ENCODE measurements at regions not wholly inside any gene's neighbourhood (a gene's known extent, or its start where the extent isn't known, plus 50 kb on each side); places are given as distances from the start of the nearest gene placed in this dataset.

DNA sequence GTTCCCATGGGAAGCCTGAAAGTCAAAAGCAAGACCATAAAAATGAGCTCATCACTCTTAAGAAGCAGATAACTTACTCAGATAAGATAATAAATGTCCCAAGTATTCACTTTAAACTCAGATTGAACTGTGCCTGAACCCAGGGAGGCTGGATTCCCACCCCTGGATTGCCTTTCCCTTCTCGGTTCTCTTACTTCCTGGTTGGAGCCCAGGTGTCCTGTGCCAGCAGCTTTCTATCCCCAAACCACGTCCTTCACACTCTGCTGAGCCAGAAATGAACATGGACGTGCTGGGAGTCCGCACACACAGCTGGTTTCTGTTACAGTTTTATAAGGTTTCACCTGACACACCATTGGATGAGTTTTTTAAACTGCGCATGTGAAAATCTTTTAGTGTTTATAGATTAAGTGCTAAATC, 636.2 kb upstream of the IGFBP3 start:
- H3K79me2 ChIP-seq (ENCODE audit: insufficient read depth, low read length): no peaks in the 10 kb centered on the region
- intact Hi-C loops (cut with micrococcal nuclease): no loop called here
- peak overlapping the region; percentile 88 for H2AFZ ChIP-seq (ENCODE audit: low read depth, low read length, poor library complexity, severe bottlenecking)
- no peak for TF ChIP-seq ZNF274 (IDR thresholded peaks at IDR 0.05; ENCODE audit: low read depth, low read length)
- TF ChIP-seq CBX3 (IDR thresholded peaks at IDR 0.05; ENCODE audit: low read depth): no peak
- TF ChIP-seq POLR2AphosphoS5 (IDR thresholded peaks at IDR 0.05; ENCODE audit: low read depth, low read length): no peak
- no peak for TF ChIP-seq EGR1 (IDR thresholded peaks at IDR 0.05; ENCODE audit: low read depth)
- TF ChIP-seq, protein P1, sequence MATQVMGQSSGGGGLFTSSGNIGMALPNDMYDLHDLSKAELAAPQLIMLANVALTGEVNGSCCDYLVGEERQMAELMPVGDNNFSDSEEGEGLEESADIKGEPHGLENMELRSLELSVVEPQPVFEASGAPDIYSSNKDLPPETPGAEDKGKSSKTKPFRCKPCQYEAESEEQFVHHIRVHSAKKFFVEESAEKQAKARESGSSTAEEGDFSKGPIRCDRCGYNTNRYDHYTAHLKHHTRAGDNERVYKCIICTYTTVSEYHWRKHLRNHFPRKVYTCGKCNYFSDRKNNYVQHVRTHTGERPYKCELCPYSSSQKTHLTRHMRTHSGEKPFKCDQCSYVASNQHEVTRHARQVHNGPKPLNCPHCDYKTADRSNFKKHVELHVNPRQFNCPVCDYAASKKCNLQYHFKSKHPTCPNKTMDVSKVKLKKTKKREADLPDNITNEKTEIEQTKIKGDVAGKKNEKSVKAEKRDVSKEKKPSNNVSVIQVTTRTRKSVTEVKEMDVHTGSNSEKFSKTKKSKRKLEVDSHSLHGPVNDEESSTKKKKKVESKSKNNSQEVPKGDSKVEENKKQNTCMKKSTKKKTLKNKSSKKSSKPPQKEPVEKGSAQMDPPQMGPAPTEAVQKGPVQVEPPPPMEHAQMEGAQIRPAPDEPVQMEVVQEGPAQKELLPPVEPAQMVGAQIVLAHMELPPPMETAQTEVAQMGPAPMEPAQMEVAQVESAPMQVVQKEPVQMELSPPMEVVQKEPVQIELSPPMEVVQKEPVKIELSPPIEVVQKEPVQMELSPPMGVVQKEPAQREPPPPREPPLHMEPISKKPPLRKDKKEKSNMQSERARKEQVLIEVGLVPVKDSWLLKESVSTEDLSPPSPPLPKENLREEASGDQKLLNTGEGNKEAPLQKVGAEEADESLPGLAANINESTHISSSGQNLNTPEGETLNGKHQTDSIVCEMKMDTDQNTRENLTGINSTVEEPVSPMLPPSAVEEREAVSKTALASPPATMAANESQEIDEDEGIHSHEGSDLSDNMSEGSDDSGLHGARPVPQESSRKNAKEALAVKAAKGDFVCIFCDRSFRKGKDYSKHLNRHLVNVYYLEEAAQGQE (IDR thresholded peaks at IDR 0.05; ENCODE audit: low read depth): no peak
- no peak for TF ChIP-seq EZH2phosphoT487 (IDR thresholded peaks at IDR 0.05; ENCODE audit: borderline replicate concordance)
- TF ChIP-seq FOSL1 (IDR thresholded peaks at IDR 0.05; ENCODE audit: low read depth): no peak
- no peak for TF ChIP-seq SIN3A (IDR thresholded peaks at IDR 0.05; ENCODE audit: low read depth)
- no peak for TF ChIP-seq ELF1 (IDR thresholded peaks at IDR 0.05; ENCODE audit: borderline replicate concordance, low read depth)
- no peak for TF ChIP-seq EZH2 (IDR thresholded peaks at IDR 0.05)
- TF ChIP-seq, protein P2, sequence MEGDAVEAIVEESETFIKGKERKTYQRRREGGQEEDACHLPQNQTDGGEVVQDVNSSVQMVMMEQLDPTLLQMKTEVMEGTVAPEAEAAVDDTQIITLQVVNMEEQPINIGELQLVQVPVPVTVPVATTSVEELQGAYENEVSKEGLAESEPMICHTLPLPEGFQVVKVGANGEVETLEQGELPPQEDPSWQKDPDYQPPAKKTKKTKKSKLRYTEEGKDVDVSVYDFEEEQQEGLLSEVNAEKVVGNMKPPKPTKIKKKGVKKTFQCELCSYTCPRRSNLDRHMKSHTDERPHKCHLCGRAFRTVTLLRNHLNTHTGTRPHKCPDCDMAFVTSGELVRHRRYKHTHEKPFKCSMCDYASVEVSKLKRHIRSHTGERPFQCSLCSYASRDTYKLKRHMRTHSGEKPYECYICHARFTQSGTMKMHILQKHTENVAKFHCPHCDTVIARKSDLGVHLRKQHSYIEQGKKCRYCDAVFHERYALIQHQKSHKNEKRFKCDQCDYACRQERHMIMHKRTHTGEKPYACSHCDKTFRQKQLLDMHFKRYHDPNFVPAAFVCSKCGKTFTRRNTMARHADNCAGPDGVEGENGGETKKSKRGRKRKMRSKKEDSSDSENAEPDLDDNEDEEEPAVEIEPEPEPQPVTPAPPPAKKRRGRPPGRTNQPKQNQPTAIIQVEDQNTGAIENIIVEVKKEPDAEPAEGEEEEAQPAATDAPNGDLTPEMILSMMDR (IDR thresholded peaks at IDR 0.05 in 2 of 3, conservative IDR thresholded peaks at IDR 0.05 in 1 of 3; ENCODE audit: borderline replicate concordance in 1 of 3, insufficient read depth in 1 of 3, low read depth in 2 of 3, low read length in 2 of 3): no peak
- TF ChIP-seq, protein P3, sequence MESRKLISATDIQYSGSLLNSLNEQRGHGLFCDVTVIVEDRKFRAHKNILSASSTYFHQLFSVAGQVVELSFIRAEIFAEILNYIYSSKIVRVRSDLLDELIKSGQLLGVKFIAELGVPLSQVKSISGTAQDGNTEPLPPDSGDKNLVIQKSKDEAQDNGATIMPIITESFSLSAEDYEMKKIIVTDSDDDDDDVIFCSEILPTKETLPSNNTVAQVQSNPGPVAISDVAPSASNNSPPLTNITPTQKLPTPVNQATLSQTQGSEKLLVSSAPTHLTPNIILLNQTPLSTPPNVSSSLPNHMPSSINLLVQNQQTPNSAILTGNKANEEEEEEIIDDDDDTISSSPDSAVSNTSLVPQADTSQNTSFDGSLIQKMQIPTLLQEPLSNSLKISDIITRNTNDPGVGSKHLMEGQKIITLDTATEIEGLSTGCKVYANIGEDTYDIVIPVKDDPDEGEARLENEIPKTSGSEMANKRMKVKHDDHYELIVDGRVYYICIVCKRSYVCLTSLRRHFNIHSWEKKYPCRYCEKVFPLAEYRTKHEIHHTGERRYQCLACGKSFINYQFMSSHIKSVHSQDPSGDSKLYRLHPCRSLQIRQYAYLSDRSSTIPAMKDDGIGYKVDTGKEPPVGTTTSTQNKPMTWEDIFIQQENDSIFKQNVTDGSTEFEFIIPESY (IDR thresholded peaks at IDR 0.05; ENCODE audit: extremely low read depth, insufficient replicate concordance, low read length): no peak
- no peak for TF ChIP-seq SP1 (IDR thresholded peaks at IDR 0.05; ENCODE audit: low read depth)
- no peak for TF ChIP-seq RAD21 (IDR thresholded peaks at IDR 0.05; ENCODE audit: low read depth)
- no peak for TF ChIP-seq ZFX (IDR thresholded peaks at IDR 0.05)
- TF ChIP-seq, protein P4, sequence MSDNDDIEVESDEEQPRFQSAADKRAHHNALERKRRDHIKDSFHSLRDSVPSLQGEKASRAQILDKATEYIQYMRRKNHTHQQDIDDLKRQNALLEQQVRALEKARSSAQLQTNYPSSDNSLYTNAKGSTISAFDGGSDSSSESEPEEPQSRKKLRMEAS (IDR thresholded peaks at IDR 0.05): no peak
- no peak for TF ChIP-seq JUND (IDR thresholded peaks at IDR 0.05)
- no peak for TF ChIP-seq POLR2A (IDR thresholded peaks at IDR 0.05; ENCODE audit: borderline replicate concordance, extremely low read depth, insufficient read depth, insufficient read length)
- no peak overlapping the region for H3K4me3 ChIP-seq (replicated peaks in 1 of 2; ENCODE audit: low read depth in 1 of 2, low read length in 2 of 2)
- no peaks in the 10 kb centered on the region for H4K20me1 ChIP-seq (ENCODE audit: insufficient read depth)
- BruUV-seq (replicated peaks): no TSS peak
- H3K36me3 ChIP-seq (ENCODE audit: control insufficient read depth in 1 of 2, insufficient read depth in 2 of 2, low read length in 2 of 2): no peaks in the 10 kb centered on the region
- peaks cover 0 to 32% of the 10 kb centered on the region in 2 experiments; a peak in 2 of 4 replicates for H3K4me1 ChIP-seq (ENCODE audit: control insufficient read depth in 1 of 2, insufficient read depth in 2 of 2, low read length in 2 of 2)
- no peaks in the 10 kb centered on the region for H3K9me3 ChIP-seq (ENCODE audit: control insufficient read depth in 1 of 2, insufficient read depth in 1 of 2, low read depth in 1 of 2, low read length in 2 of 2)
- no peaks in the 10 kb centered on the region for H3K27me3 ChIP-seq (ENCODE audit: insufficient read depth, low read length)
- no peak overlapping the region for H3K27ac ChIP-seq (ENCODE audit: low read depth, low read length)
- CTCF ChIA-PET: no interaction called here
- peak overlapping the region; percentile 45 for H3K4me2 ChIP-seq (ENCODE audit: low read length)
- POLR2A ChIA-PET: no interaction called here
- ATAC-seq (no peak; the same call in 1 of the 2 replicates), DNase-seq (ENCODE audit: low read depth, low spot score) (no peak)
- H3K9ac ChIP-seq (ENCODE audit: low read length): no peak overlapping the region
- H3K9me2 ChIP-seq (ENCODE audit: insufficient read depth): no peaks in the 10 kb centered on the region
- RAD21 ChIA-PET (ENCODE audit: low non-redundant PET in 1 of 2, low total read pairs in 2 of 2, uncharacterized antibody in 2 of 2, unreplicated experiment in 2 of 2): no interaction called here
